D721Med (cell line): ENCODE measurements at regions not wholly inside any gene's neighbourhood (a gene's known extent, or its start where the extent isn't known, plus 50 kb on each side); places are given as distances from the start of the nearest gene placed in this dataset.

Experiments
- DNase-seq: peaks from one replicate; pipeline ENCODE4 v3.0.0; 2011; ENCODE audit warnings: low spot score; ENCODE audit not compliant: insufficient read length
- FAIRE-seq: peaks from 2 replicates; lab custom pipeline; 2011; peaks lifted over from hg19 to GRCh38; lab: Jason Lieb, UNC
- TF ChIP-seq, protein P1 (sequence below): IDR thresholded peaks from 2 replicates; pipeline ENCODE4 v1.5.1; 2012; ENCODE audit warnings: mild to moderate bottlenecking, control low read depth; ENCODE audit not compliant: insufficient read depth; ENCODE audit errors: missing control alignments

DNA sequence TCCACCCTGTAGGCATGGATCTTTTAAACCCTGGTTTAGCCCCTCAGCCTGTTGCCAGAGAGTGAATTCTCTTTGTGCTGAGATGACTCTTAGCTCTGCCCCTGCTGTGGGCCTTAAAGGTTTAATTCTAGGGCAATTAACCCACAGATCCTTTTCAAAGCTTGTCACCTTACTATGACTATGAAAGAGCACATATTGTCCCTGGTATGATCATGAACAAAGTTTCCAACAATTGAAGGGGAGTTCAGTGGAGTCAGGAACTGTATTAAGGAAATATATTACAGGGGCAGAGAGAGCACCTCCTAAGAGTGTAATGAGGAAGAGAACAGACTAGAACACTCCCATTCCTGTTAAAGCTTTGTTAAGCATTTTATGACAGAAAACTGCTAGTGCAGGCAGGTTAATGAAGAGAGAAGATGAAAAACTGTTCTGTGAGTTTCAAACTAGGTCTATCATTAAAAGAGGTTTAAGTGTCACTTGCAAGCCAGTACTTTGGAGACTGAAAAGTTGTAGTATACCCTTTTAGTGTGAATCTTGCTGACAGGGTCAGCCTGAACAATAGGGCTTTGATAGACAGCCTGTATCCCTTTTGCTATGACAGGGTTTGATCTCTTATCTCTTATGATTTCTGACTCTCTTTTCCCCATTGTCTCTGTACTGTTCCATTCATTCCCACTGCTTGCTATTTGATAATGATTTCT, 104.2 kb upstream of the ELL2 start:
- TF ChIP-seq, protein P1, sequence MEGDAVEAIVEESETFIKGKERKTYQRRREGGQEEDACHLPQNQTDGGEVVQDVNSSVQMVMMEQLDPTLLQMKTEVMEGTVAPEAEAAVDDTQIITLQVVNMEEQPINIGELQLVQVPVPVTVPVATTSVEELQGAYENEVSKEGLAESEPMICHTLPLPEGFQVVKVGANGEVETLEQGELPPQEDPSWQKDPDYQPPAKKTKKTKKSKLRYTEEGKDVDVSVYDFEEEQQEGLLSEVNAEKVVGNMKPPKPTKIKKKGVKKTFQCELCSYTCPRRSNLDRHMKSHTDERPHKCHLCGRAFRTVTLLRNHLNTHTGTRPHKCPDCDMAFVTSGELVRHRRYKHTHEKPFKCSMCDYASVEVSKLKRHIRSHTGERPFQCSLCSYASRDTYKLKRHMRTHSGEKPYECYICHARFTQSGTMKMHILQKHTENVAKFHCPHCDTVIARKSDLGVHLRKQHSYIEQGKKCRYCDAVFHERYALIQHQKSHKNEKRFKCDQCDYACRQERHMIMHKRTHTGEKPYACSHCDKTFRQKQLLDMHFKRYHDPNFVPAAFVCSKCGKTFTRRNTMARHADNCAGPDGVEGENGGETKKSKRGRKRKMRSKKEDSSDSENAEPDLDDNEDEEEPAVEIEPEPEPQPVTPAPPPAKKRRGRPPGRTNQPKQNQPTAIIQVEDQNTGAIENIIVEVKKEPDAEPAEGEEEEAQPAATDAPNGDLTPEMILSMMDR, result no peak
- DNase-seq, result no peak
- no peak for FAIRE-seq

GRCh38 chr5:96064877-96065276, 103.2 kb upstream of the ELL2 start:
- DNase-seq (no peak), FAIRE-seq (no peak)
- TF ChIP-seq, protein P1, result no peak

- no peak for FAIRE-seq
- TF ChIP-seq, protein P1, result no peak
- no peak for DNase-seq
Observed at GRCh38 chr5:96062836-96063235, 101.2 kb upstream of the ELL2 start.

DNA sequence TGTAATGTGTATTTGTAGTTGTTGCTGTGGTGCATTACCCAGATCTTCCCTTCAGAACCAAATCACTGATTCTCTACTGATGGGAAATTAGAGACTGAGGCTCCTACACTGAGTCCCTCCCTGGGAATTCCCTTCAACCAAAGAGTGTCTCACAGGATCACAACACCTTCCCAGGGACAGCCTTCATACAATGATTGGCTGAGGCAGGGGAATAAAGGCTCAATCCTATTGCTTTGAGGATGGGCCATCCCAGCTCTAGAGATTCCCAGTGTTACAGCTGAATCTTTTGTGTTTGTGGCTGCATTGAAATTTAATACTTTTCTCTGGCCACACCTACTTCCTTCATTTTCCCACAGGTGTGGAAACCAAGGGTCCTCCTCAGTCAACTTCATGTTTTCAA, 96.4 kb upstream of the ELL2 start:
- no peak for FAIRE-seq

DNA sequence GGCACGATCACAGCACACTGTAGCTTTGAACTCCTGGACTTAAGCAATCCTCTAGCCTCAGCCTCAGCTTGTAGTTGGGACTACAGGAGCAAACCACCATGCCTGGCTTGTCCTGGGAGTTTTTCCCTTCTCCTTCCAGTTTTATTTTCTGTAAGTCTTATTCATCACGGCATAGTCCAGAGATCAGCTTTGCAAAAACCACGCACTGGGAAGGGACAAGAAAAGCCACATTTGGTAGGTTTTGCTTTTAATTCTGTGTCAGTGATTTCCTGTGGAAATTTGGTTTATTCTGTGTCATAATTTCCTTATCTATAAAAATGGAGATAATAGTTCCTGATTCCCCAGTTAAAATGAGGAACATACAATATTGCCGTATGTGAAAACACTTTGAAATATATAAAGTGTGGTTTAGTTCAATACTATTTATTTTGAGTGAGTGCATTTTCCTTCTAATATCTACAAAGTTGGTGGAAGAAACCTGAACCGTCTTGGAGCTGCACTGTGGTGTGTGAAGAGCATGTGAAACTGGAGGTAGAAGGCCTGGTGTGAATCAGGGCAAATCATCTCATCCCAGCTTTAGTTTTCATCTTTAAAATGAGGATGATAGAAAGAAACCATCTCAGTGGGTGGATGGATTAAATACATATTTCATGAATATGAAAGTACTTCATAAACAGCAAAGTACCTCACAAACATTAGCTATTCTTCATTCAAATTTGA, 92.8 kb upstream of the ELL2 start:
- FAIRE-seq, result no peak
- DNase-seq, result no peak
- TF ChIP-seq, protein P1, result no peak

More for the DNA sequence above, 96.4 kb upstream of the ELL2 start:
- TF ChIP-seq, protein P1, result no peak
- no peak for DNase-seq

- DNase-seq, result no peak
- TF ChIP-seq, protein P1, result no peak
- FAIRE-seq, result no peak
Observed at GRCh38 chr5:96053063-96053735, 91.5 kb upstream of the ELL2 start.
